GM12878 (cell line): ENCODE measurements at regions not wholly inside any gene's neighbourhood (a gene's known extent, or its start where the extent isn't known, plus 50 kb on each side); places are given as distances from the start of the nearest gene placed in this dataset.

ENCODE experiments used
- ATAC-seq: fragments of 200-7000 bp; cut with Tn5 transposase; 3 replicates; pipeline ENCODE4 v1.9.1; 2020; ENCODE audit warnings: mild to moderate bottlenecking, moderate library complexity
- BruUV-seq: library from RNA; stranded (reverse); fragments of 400-500 nt; replicated peaks from 2 replicates; lab custom pipeline; 2021; lab: Mats Ljungman, UMichigan
- CTCF ChIA-PET: fragments of 300-600 bp; sonication (Branson Sonifier 250); formaldehyde crosslinking; extraction: SDS; loops from one replicate; lab custom pipeline; 2021; ENCODE audit warnings: inconsistent platforms; lab: Yijun Ruan, JAX
- POLR2A ChIA-PET: fragments of 350-600 bp; formaldehyde crosslinking; extraction: SDS; loops from one replicate; lab custom pipeline; 2021; ENCODE audit warnings: inconsistent platforms; lab: Charles Lee
- RAD21 ChIA-PET: fragments of 300-600 bp; sonication (Branson Sonifier 250); formaldehyde crosslinking; loops from one replicate; lab custom pipeline; 2023; ENCODE audit warnings: antibody characterized with exemption; ENCODE audit not compliant: unreplicated experiment; lab: Charles Lee
- SMC1A ChIA-PET: fragments of 300-600 bp; sonication (Branson Sonifier 250); formaldehyde crosslinking; loops from one replicate; lab custom pipeline; 2023; ENCODE audit not compliant: unreplicated experiment, uncharacterized antibody; lab: Charles Lee
- DNase-seq: peaks from one replicate; pipeline ENCODE4 v3.0.0-alpha.2; 2011; ENCODE audit warnings: low read depth, low spot score
- FAIRE-seq: peaks from 3 replicates; lab custom pipeline; 2011; peaks lifted over from hg19 to GRCh38; lab: Jason Lieb, UNC
- H2AFZ ChIP-seq: 2 replicates; pipeline ENCODE4 v1.6.0; 2011; ENCODE audit warnings: low read depth, low read length, control low read depth; ENCODE audit not compliant: control insufficient read depth
- H3K27ac ChIP-seq: 2 replicates; pipeline ENCODE4 v1.5.1; 2011; ENCODE audit warnings: control low read depth; ENCODE audit not compliant: control insufficient read depth, insufficient read depth
- H3K27me3 ChIP-seq, 2 experiments: replicated peaks in 1 of 2; 2 replicates each; pipeline versions ENCODE4 v1.6.0 to v1.6.1; 2011; ENCODE audit warnings: low read length in 1 of 2; ENCODE audit not compliant: control insufficient read depth in 2 of 2, insufficient read depth in 2 of 2
- H3K36me3 ChIP-seq, 2 experiments: 2 replicates each; pipeline ENCODE4 v1.5.1; 2011; ENCODE audit warnings: low read length in 1 of 2; ENCODE audit not compliant: control insufficient read depth in 2 of 2, insufficient read depth in 2 of 2
- H3K4me1 ChIP-seq: 2 replicates; pipeline ENCODE4 v1.6.1; 2011; ENCODE audit warnings: mild to moderate bottlenecking, low read length, moderate library complexity, mixed read lengths; ENCODE audit not compliant: control insufficient read depth, insufficient read depth
- H3K4me2 ChIP-seq: 2 replicates; pipeline ENCODE4 v1.6.0; 2011; ENCODE audit warnings: control low read depth; ENCODE audit not compliant: control insufficient read depth, insufficient read depth
- H3K4me3 ChIP-seq: fragments of 200-600 bp; sonication (generic); 2 replicates; pipeline ENCODE4 v1.5.1; 2016
- H3K79me2 ChIP-seq: 2 replicates; pipeline ENCODE4 v1.6.0; 2011; ENCODE audit warnings: low read length; ENCODE audit not compliant: control insufficient read depth, insufficient read depth
- H3K9ac ChIP-seq: 2 replicates; pipeline ENCODE4 v1.8.0; 2011; ENCODE audit warnings: low read length, control low read depth, mixed read lengths; ENCODE audit not compliant: control insufficient read depth, insufficient read depth
- H3K9me3 ChIP-seq: replicated peaks from 3 replicates; pipeline ENCODE4 v1.5.1; 2011; ENCODE audit warnings: mild to moderate bottlenecking, low read length; ENCODE audit not compliant: control insufficient read depth, insufficient read depth
- H4K20me1 ChIP-seq: 2 replicates; pipeline ENCODE4 v1.6.0; 2011; ENCODE audit not compliant: control insufficient read depth, insufficient read depth
- TCF3 ChIP-seq: IDR thresholded peaks from 2 replicates; pipeline ENCODE4 v1.6.1; 2012; ENCODE audit warnings: low read depth, mild to moderate bottlenecking, low read length, borderline replicate concordance; ENCODE audit not compliant: insufficient read depth
- WGBS: methylation state at CpG from one replicate; pipeline ENCODE4 v1.1.6; 2016; ENCODE audit warnings: low lambda C conversion rate; ENCODE audit not compliant: insufficient replicate concordance, insufficient coverage; ENCODE audit errors: missing lambda C conversion rate; 5-methylcytosine and 5-hydroxymethylcytosine counted together
- in situ Hi-C: fragments of 300-500 bp; cut with MboI; formaldehyde crosslinking; loops from 9 replicates; pipeline ENCODE4 v1.14.3; 2018; ENCODE audit warnings: mixed read lengths
- intact Hi-C: fragments of 100-400 bp; cut with micrococcal nuclease; formaldehyde crosslinking; loops from one replicate; pipeline ENCODE4 v1.14.2; 2022; ENCODE audit not compliant: unreplicated experiment
- TF ChIP-seq, protein P1 (sequence below), 3 experiments: IDR thresholded peaks in 2 of 3; conservative IDR thresholded peaks in 1 of 3; 2 replicates each; pipeline ENCODE4 v1.5.1; 2011; ENCODE audit warnings: low read depth in 3 of 3, low read length in 3 of 3, mild to moderate bottlenecking in 3 of 3, control low read depth in 2 of 3, moderate library complexity in 2 of 3, inconsistent platforms in 1 of 3, mixed read lengths in 1 of 3; ENCODE audit not compliant: control insufficient read depth in 2 of 3, insufficient read depth in 1 of 3; ENCODE audit errors: extremely low read depth in 1 of 3
- TF ChIP-seq, protein P2 (sequence below): IDR thresholded peaks from 2 replicates; pipeline ENCODE4 v1.6.1; 2011; ENCODE audit warnings: borderline replicate concordance, low read depth, mild to moderate bottlenecking, moderate library complexity, mixed read lengths, low read length; ENCODE audit not compliant: insufficient read depth; ENCODE audit errors: extremely low read length

DNA sequence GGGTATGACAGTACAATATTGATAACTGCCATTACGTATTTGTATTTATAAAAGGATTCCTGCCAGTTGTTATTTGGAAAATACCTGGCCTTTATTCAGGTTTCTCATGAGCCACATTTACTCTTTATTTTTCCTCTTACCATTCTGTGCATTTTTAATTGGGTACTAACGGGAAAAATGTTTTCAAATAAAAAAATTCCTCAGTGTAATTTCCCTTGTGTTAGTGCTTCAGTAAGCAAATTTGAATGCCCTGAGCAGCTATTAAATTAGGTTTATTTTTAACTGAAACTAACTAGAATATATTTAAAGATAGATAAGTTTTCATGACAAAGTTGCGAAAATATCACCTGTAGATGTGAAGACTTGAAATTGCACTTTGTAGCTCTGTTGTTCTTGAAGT is 146.0 kb downstream of the PTCHD4 start:
- ATAC-seq, result no peak
- TF ChIP-seq, protein P1, sequence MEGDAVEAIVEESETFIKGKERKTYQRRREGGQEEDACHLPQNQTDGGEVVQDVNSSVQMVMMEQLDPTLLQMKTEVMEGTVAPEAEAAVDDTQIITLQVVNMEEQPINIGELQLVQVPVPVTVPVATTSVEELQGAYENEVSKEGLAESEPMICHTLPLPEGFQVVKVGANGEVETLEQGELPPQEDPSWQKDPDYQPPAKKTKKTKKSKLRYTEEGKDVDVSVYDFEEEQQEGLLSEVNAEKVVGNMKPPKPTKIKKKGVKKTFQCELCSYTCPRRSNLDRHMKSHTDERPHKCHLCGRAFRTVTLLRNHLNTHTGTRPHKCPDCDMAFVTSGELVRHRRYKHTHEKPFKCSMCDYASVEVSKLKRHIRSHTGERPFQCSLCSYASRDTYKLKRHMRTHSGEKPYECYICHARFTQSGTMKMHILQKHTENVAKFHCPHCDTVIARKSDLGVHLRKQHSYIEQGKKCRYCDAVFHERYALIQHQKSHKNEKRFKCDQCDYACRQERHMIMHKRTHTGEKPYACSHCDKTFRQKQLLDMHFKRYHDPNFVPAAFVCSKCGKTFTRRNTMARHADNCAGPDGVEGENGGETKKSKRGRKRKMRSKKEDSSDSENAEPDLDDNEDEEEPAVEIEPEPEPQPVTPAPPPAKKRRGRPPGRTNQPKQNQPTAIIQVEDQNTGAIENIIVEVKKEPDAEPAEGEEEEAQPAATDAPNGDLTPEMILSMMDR (IDR thresholded peaks at IDR 0.05 in 2 of 3, conservative IDR thresholded peaks at IDR 0.05 in 1 of 3; ENCODE audit: control insufficient read depth in 2 of 3, extremely low read depth in 1 of 3, insufficient read depth in 1 of 3, low read depth in 3 of 3, low read length in 3 of 3), result no peak
- H3K36me3 ChIP-seq, result no peaks in the 10 kb centered on the region
- H3K27ac ChIP-seq, result no peak overlapping the region
- no TSS peak for BruUV-seq
- no peaks in the 10 kb centered on the region for H3K79me2 ChIP-seq
- ChIA-PET CTCF (no interaction called here), RAD21 (no interaction called here), SMC1A (interaction anchor here (0.9 kb wide), 1 partner anchor 34 kb away, joined by 3 read pairs; no protein-coding TSS in a partner anchor), POLR2A (no interaction called here)
- 16% methylated on average over 3 of the region's 3 CpGs for WGBS
- no peaks in the 10 kb centered on the region for H3K4me1 ChIP-seq
- no peak overlapping the region for H3K4me2 ChIP-seq
- no peak for FAIRE-seq
- no peaks in the 10 kb centered on the region for H4K20me1 ChIP-seq
- no peaks in the 10 kb centered on the region for H3K9me3 ChIP-seq
- intact Hi-C loops (no loop called here), in situ Hi-C loops (no loop called here)
- H2AFZ ChIP-seq, result no peak overlapping the region
- H3K27me3 ChIP-seq, result no peaks in the 10 kb centered on the region
- no peak for DNase-seq
- no peak overlapping the region for H3K9ac ChIP-seq
- no peak overlapping the region for H3K4me3 ChIP-seq

DNA sequence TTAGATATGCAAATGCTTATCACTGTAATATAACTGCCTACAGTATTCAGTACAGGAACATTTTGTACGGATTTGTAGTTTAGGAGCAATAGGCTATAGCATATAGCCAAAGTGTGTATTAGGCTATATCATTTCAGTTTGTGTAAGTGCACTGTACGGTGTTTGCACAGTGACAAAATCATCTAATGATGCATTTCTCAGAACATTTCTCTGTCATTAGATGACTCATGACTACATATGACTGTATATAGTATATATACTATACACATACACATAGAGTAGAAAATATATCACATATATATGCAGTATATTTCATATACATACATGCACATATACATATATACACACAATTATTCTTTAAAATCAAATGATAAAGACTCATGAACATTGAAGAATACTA is 158.4 kb downstream of the PTCHD4 start:
- RAD21 ChIA-PET, result no interaction called here
- in situ Hi-C loops (no loop called here), intact Hi-C loops (no loop called here)
- no peak overlapping the region for H3K9ac ChIP-seq
- no peak overlapping the region for H3K4me3 ChIP-seq
- H4K20me1 ChIP-seq, result no peaks in the 10 kb centered on the region
- no peaks in the 10 kb centered on the region for H3K9me3 ChIP-seq
- no peak for TF ChIP-seq TCF3
- TF ChIP-seq, protein P2, sequence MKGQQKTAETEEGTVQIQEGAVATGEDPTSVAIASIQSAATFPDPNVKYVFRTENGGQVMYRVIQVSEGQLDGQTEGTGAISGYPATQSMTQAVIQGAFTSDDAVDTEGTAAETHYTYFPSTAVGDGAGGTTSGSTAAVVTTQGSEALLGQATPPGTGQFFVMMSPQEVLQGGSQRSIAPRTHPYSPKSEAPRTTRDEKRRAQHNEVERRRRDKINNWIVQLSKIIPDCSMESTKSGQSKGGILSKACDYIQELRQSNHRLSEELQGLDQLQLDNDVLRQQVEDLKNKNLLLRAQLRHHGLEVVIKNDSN, result no peak
- H3K27ac ChIP-seq, result no peak overlapping the region
- FAIRE-seq, result no peak
- no peak for DNase-seq
- H3K79me2 ChIP-seq, result no peaks in the 10 kb centered on the region
- H3K27me3 ChIP-seq, result no peaks in the 10 kb centered on the region
- no TSS peak for BruUV-seq
- H2AFZ ChIP-seq, result no peak overlapping the region
- 23% methylated on average over 2 of the region's 2 CpGs for WGBS
- SMC1A ChIA-PET, result no interaction called here
- CTCF ChIA-PET, result no interaction called here
- no peaks in the 10 kb centered on the region for H3K36me3 ChIP-seq
- H3K4me1 ChIP-seq, result no peaks in the 10 kb centered on the region
- POLR2A ChIA-PET, result no interaction called here
- no peak overlapping the region for H3K4me2 ChIP-seq
- ATAC-seq, result no peak
